B cell (primary cell): ENCODE measurements at regions not wholly inside any gene's neighbourhood (a gene's known extent, or its start where the extent isn't known, plus 50 kb on each side); places are given as distances from the start of the nearest gene placed in this dataset.

Source experiments
- ATAC-seq: fragments of 200-7000 bp; cut with Tn5 transposase; one replicate; pipeline ENCODE4 v1.10.0; 2021; ENCODE audit warnings: low read depth, mild to moderate bottlenecking, moderate number of reproducible peaks, moderate library complexity
- CTCF ChIA-PET: fragments of 350-600 bp; sonication (Branson Sonifier 250); formaldehyde crosslinking; loops from one replicate; lab custom pipeline; 2021; ENCODE audit warnings: antibody characterized with exemption, inconsistent platforms; lab: Charles Lee
- POLR2A ChIA-PET: fragments of 350-600 bp; sonication (Branson Sonifier 250); formaldehyde crosslinking; loops from one replicate; lab custom pipeline; 2021; ENCODE audit warnings: antibody characterized with exemption; lab: Charles Lee
- DNase-seq: peaks from one replicate; pipeline ENCODE4 v3.0.0; 2013
- H2AFZ ChIP-seq: 2 replicates; pipeline ENCODE4 v1.6.1; 2012; ENCODE audit warnings: mild to moderate bottlenecking, low read depth, low read length; ENCODE audit not compliant: insufficient read depth, poor library complexity, severe bottlenecking
- H3K27ac ChIP-seq, 2 donors: 1 replicate in 1 of 2; 2 replicates in 1 of 2; pipeline ENCODE4 v1.5.1; 2012 to 2013; ENCODE audit warnings: low read length in 2 of 2, mild to moderate bottlenecking in 2 of 2, moderate library complexity in 1 of 2
- H3K27me3 ChIP-seq, 4 experiments: fragments of 200-600 bp in 1 of 4; sonication (generic) in 1 of 4; replicated peaks in 1 of 4; 1 replicate in 2 of 4; 2 replicates in 2 of 4; pipeline versions ENCODE4 v1.6.1 to v1.7.0; 2013 to 2016; ENCODE audit warnings: low read length in 3 of 4, mild to moderate bottlenecking in 2 of 4, mixed read lengths in 1 of 4, moderate library complexity in 1 of 4; ENCODE audit not compliant: insufficient read depth in 4 of 4, control insufficient read depth in 3 of 4; ENCODE audit errors: control extremely low read depth in 1 of 4
- H3K36me3 ChIP-seq, 2 experiments: replicated peaks in 1 of 2; 1 replicate in 1 of 2; 2 replicates in 1 of 2; pipeline versions ENCODE4 v1.6.1 to v1.7.1; 2013; ENCODE audit warnings: low read length in 1 of 2; ENCODE audit not compliant: insufficient read depth in 2 of 2, control insufficient read depth in 1 of 2; ENCODE audit errors: control extremely low read depth in 1 of 2, extremely low read depth in 1 of 2
- H3K4me1 ChIP-seq, 2 donors: fragments of 200-600 bp in 1 of 2; sonication (generic) in 1 of 2; 1 replicate in 1 of 2; 2 replicates in 1 of 2; pipeline versions ENCODE4 v1.5.1 to v1.6.1; 2013 to 2017; ENCODE audit warnings: low read length in 2 of 2; ENCODE audit not compliant: control insufficient read depth in 2 of 2, insufficient read depth in 2 of 2
- H3K4me2 ChIP-seq: replicated peaks from 2 replicates; pipeline ENCODE3; 2012; ENCODE audit warnings: mild to moderate bottlenecking, low read depth, low read length; ENCODE audit not compliant: poor library complexity, severe bottlenecking
- H3K4me3 ChIP-seq, 5 experiments: fragments of 200-600 bp in 1 of 5; sonication (generic) in 1 of 5; 1 replicate in 3 of 5; 2 replicates in 2 of 5; pipeline versions ENCODE4 v1.5.1 to v1.7.0; 2011 to 2016; ENCODE audit warnings: low read length in 4 of 5, mild to moderate bottlenecking in 4 of 5, low read depth in 2 of 5, control low read depth in 1 of 5, moderate library complexity in 1 of 5; ENCODE audit not compliant: insufficient read depth in 1 of 5; ENCODE audit errors: control extremely low read depth in 1 of 5, extremely low read depth in 1 of 5
- H3K79me2 ChIP-seq: fragments of 200-600 bp; sonication (generic); one replicate; pipeline ENCODE4 v1.6.0; 2016; ENCODE audit warnings: low read length; ENCODE audit not compliant: control insufficient read depth, insufficient read depth
- H3K9ac ChIP-seq: fragments of 200-600 bp; sonication (generic); 2 replicates; pipeline ENCODE4 v1.6.1; 2017; ENCODE audit warnings: mild to moderate bottlenecking, low read length, moderate library complexity
- H3K9me3 ChIP-seq, 3 donors: one replicate each; pipeline versions ENCODE4 v1.6.1 to v1.7.1; 2013; ENCODE audit warnings: low read length in 2 of 3; ENCODE audit not compliant: control insufficient read depth in 2 of 3, insufficient read depth in 1 of 3; ENCODE audit errors: control extremely low read depth in 1 of 3
- H4K20me1 ChIP-seq: 2 replicates; pipeline ENCODE4 v1.6.0; 2012; ENCODE audit warnings: mild to moderate bottlenecking, low read length; ENCODE audit not compliant: insufficient read depth, control insufficient read depth, poor library complexity, severe bottlenecking
- H3K27ac Mint-ChIP-seq: one replicate; pipeline ENCODE4 v1.8.0; 2021; ENCODE audit warnings: mixed read lengths
- H3K27me3 Mint-ChIP-seq: one replicate; pipeline ENCODE4 v1.8.0; 2021; ENCODE audit warnings: mixed read lengths
- H3K4me1 Mint-ChIP-seq: one replicate; pipeline ENCODE4 v1.8.0; 2021; ENCODE audit warnings: mixed read lengths
- H3K4me3 Mint-ChIP-seq: one replicate; pipeline ENCODE4 v1.8.0; 2021; ENCODE audit warnings: mixed read lengths
- H3K9me3 Mint-ChIP-seq: one replicate; pipeline ENCODE4 v1.8.0; 2022; ENCODE audit warnings: mixed read lengths; ENCODE audit not compliant: insufficient read depth
- CTCF ChIP-seq: fragments of 200-600 bp; IDR thresholded peaks from one replicate; pipeline ENCODE4 v1.8.0; 2022; ENCODE audit warnings: antibody characterized with exemption, mild to moderate bottlenecking
- EZH2 ChIP-seq: IDR thresholded peaks from 2 replicates; pipeline ENCODE4 v1.6.1; 2012; ENCODE audit warnings: borderline replicate concordance, low read depth, mild to moderate bottlenecking, moderate library complexity, low read length; ENCODE audit not compliant: insufficient read depth, poor library complexity, severe bottlenecking
- WGBS: methylation state at CpG from one replicate; pipeline ENCODE4 v1.1.5; 2013; ENCODE audit warnings: missing lambda C conversion rate; ENCODE audit not compliant: insufficient coverage; 5-methylcytosine and 5-hydroxymethylcytosine counted together
- intact Hi-C: fragments of 100-400 bp; cut with micrococcal nuclease; formaldehyde crosslinking; loops from one replicate; pipeline ENCODE4 v1.10.0; 2022

GRCh38 chr2:129129087-129129486 lies 810.4 kb upstream of the HS6ST1 start:
- H3K79me2 ChIP-seq = no peaks in the 10 kb centered on the region
- Mint-ChIP-seq H3K4me3 (no peak overlapping the region), H3K27ac (no peak overlapping the region), H3K4me1 (no peaks in the 10 kb centered on the region), H3K9me3 (no peaks in the 10 kb centered on the region), H3K27me3 (peaks cover 5% of the 10 kb centered on the region)
- CTCF ChIA-PET = no interaction called here
- no peak overlapping the region for H2AFZ ChIP-seq
- H3K9ac ChIP-seq = no peak overlapping the region
- no peaks in the 10 kb centered on the region for H3K9me3 ChIP-seq
- no peak for DNase-seq
- intact Hi-C loops = no loop called here
- no peak overlapping the region for H3K27ac ChIP-seq
- TF ChIP-seq EZH2 (no peak), CTCF (no peak)
- H3K27me3 ChIP-seq = no peaks in the 10 kb centered on the region
- WGBS = 100% methylated on average over 1 of the region's 4 CpGs
- H4K20me1 ChIP-seq = no peaks in the 10 kb centered on the region
- no peaks in the 10 kb centered on the region for H3K36me3 ChIP-seq
- H3K4me2 ChIP-seq = no peak overlapping the region
- no peak overlapping the region for H3K4me3 ChIP-seq
- ATAC-seq = no peak
- no peaks in the 10 kb centered on the region for H3K4me1 ChIP-seq
- POLR2A ChIA-PET = no interaction called here

- ChIA-PET CTCF (no interaction called here), POLR2A (no interaction called here)
- H4K20me1 ChIP-seq = no peaks in the 10 kb centered on the region
- no peaks in the 10 kb centered on the region for H3K79me2 ChIP-seq
- 98% methylated on average over 4 of the region's 8 CpGs for WGBS
- no peaks in the 10 kb centered on the region for H3K27me3 ChIP-seq
- Mint-ChIP-seq H3K9me3 (no peaks in the 10 kb centered on the region), H3K4me1 (no peaks in the 10 kb centered on the region), H3K27ac (no peak overlapping the region), H3K27me3 (no peaks in the 10 kb centered on the region), H3K4me3 (no peak overlapping the region)
- TF ChIP-seq EZH2 = no peak
- H3K9ac ChIP-seq = no peak overlapping the region
- H3K4me2 ChIP-seq = no peak overlapping the region
- DNase-seq (no peak), ATAC-seq (no peak)
- no peaks in the 10 kb centered on the region for H3K9me3 ChIP-seq
- no peaks in the 10 kb centered on the region for H3K4me1 ChIP-seq
- no peak overlapping the region for H2AFZ ChIP-seq
- no peaks in the 10 kb centered on the region for H3K36me3 ChIP-seq
- intact Hi-C loops = no loop called here
- no peak overlapping the region for H3K4me3 ChIP-seq
- no peak overlapping the region for H3K27ac ChIP-seq
Observed at GRCh38 chr2:129133692-129134641, 815.3 kb upstream of the HS6ST1 start.
